ENCODE measurements at regions not wholly inside any gene's neighbourhood (a gene's known extent, or its start where the extent isn't known, plus 50 kb on each side); places are given as distances from the start of the nearest gene placed in this dataset.

DNA sequence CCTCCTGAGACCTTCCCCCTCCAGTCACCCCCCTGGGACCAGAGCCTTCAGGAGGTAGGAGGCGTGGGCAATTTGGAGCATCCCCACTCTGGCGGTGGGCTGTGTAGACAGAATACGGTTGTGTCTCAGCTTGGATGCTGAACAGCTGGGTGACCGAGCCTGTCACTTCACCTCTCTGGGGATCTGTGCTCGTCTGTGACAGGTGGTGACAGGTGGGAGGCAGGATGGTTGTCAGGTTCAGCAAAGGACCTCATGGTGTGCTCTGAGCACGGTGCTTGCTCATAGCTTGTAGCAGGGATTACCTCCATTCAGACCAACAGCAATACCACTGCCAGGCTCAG lies 186.5 kb upstream of the HS6ST1 start:
- peaks cover 0 to 1% (median 0%) of the 10 kb centered on the region in 7 donors for H3K9me3 Mint-ChIP-seq
- no peaks in the 10 kb centered on the region for H3K4me1 Mint-ChIP-seq
- no peaks in the 10 kb centered on the region for H3K27me3 ChIP-seq (ENCODE audit: control insufficient read depth, insufficient read depth, low read length)
- H3K36me3 Mint-ChIP-seq, result no peaks in the 10 kb centered on the region
- H3K4me3 ChIP-seq (ENCODE audit: low read depth, low read length), result no peak overlapping the region
- ATAC-seq (ENCODE audit: low read depth in 2 of 2) (no peak), DNase-seq (no peak)
- no peaks in the 10 kb centered on the region for H3K36me3 ChIP-seq (ENCODE audit: control insufficient read depth, insufficient read depth, low read length)
- no peak overlapping the region for H3K27ac ChIP-seq (ENCODE audit: insufficient read depth, low read length, poor library complexity, severe bottlenecking)
- H3K4me1 ChIP-seq (ENCODE audit: control insufficient read depth, insufficient read depth, low read length, poor library complexity, severe bottlenecking), result no peaks in the 10 kb centered on the region
- H3K27me3 Mint-ChIP-seq, result peaks cover 6% of the 10 kb centered on the region
- no peak overlapping the region for H3K4me3 Mint-ChIP-seq
- H3K9me3 ChIP-seq (ENCODE audit: control insufficient read depth in 2 of 2, low read length in 2 of 2), result no peaks in the 10 kb centered on the region
- H3K27ac Mint-ChIP-seq, result no peak overlapping the region

DNA sequence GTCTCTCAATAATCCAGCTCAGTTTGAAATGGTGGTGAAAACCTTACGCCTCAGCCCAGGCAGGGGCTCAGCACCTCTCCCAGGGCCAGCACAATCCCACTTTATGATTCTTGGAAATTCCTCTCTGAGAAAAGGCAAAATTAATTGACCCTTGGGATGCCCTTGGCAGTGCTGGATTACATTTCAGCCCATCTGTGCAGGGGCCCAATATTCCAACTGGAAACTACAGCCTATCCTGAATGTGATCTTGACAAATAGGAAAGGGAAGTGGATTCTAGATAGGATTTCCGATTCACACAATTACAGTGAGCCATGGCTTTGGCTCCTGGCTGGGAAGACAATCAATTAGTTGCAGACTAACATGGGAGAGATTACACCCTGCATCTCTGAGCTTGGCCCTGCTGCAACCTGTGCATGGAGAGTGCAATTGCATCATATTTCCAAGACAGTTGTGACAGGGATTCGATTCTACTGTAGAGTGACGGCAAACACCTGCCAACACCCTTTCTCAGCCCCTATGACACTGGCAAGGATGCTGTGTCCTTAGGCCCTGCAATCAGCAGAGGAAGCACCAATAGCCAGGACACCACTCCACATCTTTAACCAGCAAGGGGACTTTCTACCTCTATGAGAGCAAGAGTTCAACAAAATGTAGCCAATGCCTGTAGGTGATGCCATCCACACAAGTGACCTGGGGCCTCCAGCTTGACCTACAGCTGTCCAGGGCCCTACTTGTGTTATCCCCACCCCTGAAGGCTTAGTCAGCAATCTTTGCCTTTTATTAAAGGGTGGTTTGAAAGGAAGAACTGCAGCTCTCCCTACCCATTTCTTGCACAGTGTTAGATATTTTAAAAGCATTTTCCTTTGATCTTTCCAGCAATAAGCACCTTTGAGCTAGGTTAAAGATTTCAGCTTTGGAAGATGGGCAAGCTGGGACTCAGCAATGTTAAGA lies 187.2 kb upstream of the HS6ST1 start:
- ATAC-seq (ENCODE audit: low read depth in 2 of 2), result no peak
- H3K4me3 ChIP-seq (ENCODE audit: low read depth, low read length), result no peak overlapping the region
- DNase-seq, result no peak
- H3K4me1 ChIP-seq (ENCODE audit: control insufficient read depth, insufficient read depth, low read length, poor library complexity, severe bottlenecking), result no peaks in the 10 kb centered on the region
- no peaks in the 10 kb centered on the region for H3K4me1 Mint-ChIP-seq
- no peaks in the 10 kb centered on the region for H3K27me3 ChIP-seq (ENCODE audit: control insufficient read depth, insufficient read depth, low read length)
- H3K27ac ChIP-seq (ENCODE audit: insufficient read depth, low read length, poor library complexity, severe bottlenecking), result no peak overlapping the region
- peaks cover 6% of the 10 kb centered on the region for H3K27me3 Mint-ChIP-seq
- H3K36me3 ChIP-seq (ENCODE audit: control insufficient read depth, insufficient read depth, low read length), result no peaks in the 10 kb centered on the region
- H3K9me3 Mint-ChIP-seq, result no peaks in the 10 kb centered on the region
- H3K4me3 Mint-ChIP-seq, result no peak overlapping the region
- H3K36me3 Mint-ChIP-seq, result no peaks in the 10 kb centered on the region
- H3K9me3 ChIP-seq (ENCODE audit: control insufficient read depth in 2 of 2, low read length in 2 of 2), result no peaks in the 10 kb centered on the region
- H3K27ac Mint-ChIP-seq, result no peak overlapping the region

DNA sequence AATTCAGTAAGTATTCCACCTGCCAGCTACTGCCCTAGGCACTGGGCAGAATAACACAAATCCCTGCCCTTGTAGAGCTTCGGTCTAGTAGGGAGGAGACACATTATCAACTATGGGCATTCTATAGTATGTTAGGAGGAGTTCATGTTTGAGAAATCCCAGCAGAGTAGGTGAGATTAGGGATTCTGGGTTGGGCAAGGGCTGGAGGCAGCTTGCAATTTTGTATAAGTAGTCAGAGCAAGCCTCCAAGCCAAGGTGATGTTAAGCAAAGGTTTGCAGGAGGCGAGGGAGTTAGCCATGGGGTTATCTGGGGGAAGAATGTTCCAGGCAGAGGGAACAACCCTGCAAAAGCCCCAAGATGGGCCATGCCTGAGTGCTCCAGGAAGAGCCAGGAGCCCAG lies 187.9 kb upstream of the HS6ST1 start:
- no peak overlapping the region for H3K27ac Mint-ChIP-seq
- no peaks in the 10 kb centered on the region for H3K36me3 ChIP-seq (ENCODE audit: control insufficient read depth, insufficient read depth, low read length)
- ATAC-seq (ENCODE audit: low read depth in 2 of 2), result no peak

DNA sequence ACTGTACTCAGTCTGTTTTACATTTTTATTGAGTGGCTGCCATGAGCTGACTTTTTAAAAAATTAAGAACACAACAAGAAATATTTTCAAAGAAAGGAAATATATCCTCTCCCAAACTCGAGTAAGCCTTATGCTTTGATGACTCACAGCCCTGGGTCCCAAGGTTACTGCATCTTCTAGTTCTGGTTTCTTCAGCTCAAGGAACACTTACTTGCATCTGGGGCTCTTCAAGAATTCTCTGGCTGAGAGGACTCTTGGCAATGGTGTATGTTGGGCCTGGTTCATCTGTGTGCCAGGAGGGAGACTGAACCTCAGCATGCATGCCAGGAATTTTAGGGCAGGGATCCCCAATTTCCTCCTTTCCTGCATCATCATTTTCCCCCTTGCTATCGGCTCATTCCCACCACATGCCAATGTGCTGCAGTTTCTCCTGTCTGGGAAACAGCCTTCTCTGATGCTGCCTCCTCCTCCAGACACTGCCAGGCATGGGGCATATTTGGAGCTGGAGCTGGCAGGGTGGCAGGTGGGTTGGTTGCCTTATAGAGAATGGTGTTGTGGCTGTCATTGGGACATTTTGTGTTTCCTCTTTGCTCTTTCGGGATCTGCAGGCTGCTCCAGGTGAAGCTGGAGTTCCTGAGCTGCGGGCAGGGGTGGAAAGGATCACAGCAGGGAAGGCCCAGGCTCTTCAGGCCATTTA lies 192.2 kb upstream of the HS6ST1 start:
- H3K4me1 Mint-ChIP-seq, result no peaks in the 10 kb centered on the region
- no peaks in the 10 kb centered on the region for H3K4me1 ChIP-seq (ENCODE audit: control insufficient read depth, insufficient read depth, low read length, poor library complexity, severe bottlenecking)
- no peaks in the 10 kb centered on the region for H3K9me3 Mint-ChIP-seq
- H3K4me3 Mint-ChIP-seq, result no peak overlapping the region
- no peaks in the 10 kb centered on the region for H3K9me3 ChIP-seq (ENCODE audit: control insufficient read depth in 2 of 2, low read length in 2 of 2)
- no peaks in the 10 kb centered on the region for H3K36me3 ChIP-seq (ENCODE audit: control insufficient read depth, insufficient read depth, low read length)
- H3K36me3 Mint-ChIP-seq, result no peaks in the 10 kb centered on the region
- ATAC-seq (ENCODE audit: low read depth in 2 of 2) (no peak), DNase-seq (no peak)
- no peaks in the 10 kb centered on the region for H3K27me3 ChIP-seq (ENCODE audit: control insufficient read depth, insufficient read depth, low read length)
- H3K27me3 Mint-ChIP-seq, result peaks cover 10% of the 10 kb centered on the region
- H3K4me3 ChIP-seq (ENCODE audit: low read depth, low read length), result no peak overlapping the region
- H3K27ac ChIP-seq (ENCODE audit: insufficient read depth, low read length, poor library complexity, severe bottlenecking), result no peak overlapping the region
- no peak overlapping the region for H3K27ac Mint-ChIP-seq

More for the DNA sequence above, 187.9 kb upstream of the HS6ST1 start:
- no peak for DNase-seq
- H3K27ac ChIP-seq (ENCODE audit: insufficient read depth, low read length, poor library complexity, severe bottlenecking), result no peak overlapping the region
- Mint-ChIP-seq H3K4me3 (no peak overlapping the region), H3K4me1 (no peaks in the 10 kb centered on the region), H3K27me3 (peaks cover 6% of the 10 kb centered on the region), H3K9me3 (no peaks in the 10 kb centered on the region), H3K36me3 (no peaks in the 10 kb centered on the region)
- H3K4me1 ChIP-seq (ENCODE audit: control insufficient read depth, insufficient read depth, low read length, poor library complexity, severe bottlenecking), result no peaks in the 10 kb centered on the region
- H3K27me3 ChIP-seq (ENCODE audit: control insufficient read depth, insufficient read depth, low read length), result no peaks in the 10 kb centered on the region
- H3K4me3 ChIP-seq (ENCODE audit: low read depth, low read length), result no peak overlapping the region
- no peaks in the 10 kb centered on the region for H3K9me3 ChIP-seq (ENCODE audit: control insufficient read depth in 2 of 2, low read length in 2 of 2)

DNA sequence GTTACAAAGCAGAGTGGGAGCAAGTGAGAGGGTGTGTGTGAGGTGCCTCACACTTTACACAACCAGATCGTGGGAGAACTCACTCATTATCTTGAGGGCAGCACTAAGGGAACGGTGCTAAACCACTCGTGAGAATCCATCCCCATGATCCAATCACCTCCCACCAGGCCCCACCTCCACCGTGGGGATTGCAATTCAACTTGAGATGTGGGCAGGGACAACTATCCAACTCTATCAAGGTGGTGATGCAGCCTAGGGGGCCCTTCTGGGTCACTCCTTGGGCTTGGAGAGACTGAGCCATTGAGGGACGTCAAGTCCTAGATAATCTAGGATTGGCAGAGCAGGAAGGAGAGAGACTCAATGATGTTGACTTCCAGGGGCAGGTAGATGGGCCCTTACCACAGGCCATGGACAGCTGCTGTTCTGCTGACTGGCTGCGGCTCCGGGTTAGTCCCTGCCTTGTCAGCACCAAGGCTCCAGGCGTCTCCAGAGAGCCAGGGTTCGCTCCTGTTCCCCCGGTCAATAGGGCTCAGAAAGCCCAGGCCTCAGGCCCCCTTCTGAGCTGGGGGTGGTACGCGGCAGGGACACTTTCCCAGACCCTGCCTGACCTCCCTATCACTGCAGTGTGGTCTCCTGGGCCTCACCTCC lies 193.2 kb upstream of the HS6ST1 start:
- Mint-ChIP-seq H3K4me1 (no peaks in the 10 kb centered on the region), H3K9me3 (no peaks in the 10 kb centered on the region), H3K36me3 (no peaks in the 10 kb centered on the region), H3K27ac (no peak overlapping the region), H3K27me3 (peaks cover 4% of the 10 kb centered on the region), H3K4me3 (no peak overlapping the region)
- H3K4me3 ChIP-seq (ENCODE audit: low read depth, low read length), result no peak overlapping the region
- no peaks in the 10 kb centered on the region for H3K4me1 ChIP-seq (ENCODE audit: control insufficient read depth, insufficient read depth, low read length, poor library complexity, severe bottlenecking)
- no peaks in the 10 kb centered on the region for H3K27me3 ChIP-seq (ENCODE audit: control insufficient read depth, insufficient read depth, low read length)
- H3K9me3 ChIP-seq (ENCODE audit: control insufficient read depth in 2 of 2, low read length in 2 of 2), result no peaks in the 10 kb centered on the region
- DNase-seq (no peak), ATAC-seq (ENCODE audit: low read depth in 2 of 2) (no peak)
- no peaks in the 10 kb centered on the region for H3K36me3 ChIP-seq (ENCODE audit: control insufficient read depth, insufficient read depth, low read length)
- no peak overlapping the region for H3K27ac ChIP-seq (ENCODE audit: insufficient read depth, low read length, poor library complexity, severe bottlenecking)

DNA sequence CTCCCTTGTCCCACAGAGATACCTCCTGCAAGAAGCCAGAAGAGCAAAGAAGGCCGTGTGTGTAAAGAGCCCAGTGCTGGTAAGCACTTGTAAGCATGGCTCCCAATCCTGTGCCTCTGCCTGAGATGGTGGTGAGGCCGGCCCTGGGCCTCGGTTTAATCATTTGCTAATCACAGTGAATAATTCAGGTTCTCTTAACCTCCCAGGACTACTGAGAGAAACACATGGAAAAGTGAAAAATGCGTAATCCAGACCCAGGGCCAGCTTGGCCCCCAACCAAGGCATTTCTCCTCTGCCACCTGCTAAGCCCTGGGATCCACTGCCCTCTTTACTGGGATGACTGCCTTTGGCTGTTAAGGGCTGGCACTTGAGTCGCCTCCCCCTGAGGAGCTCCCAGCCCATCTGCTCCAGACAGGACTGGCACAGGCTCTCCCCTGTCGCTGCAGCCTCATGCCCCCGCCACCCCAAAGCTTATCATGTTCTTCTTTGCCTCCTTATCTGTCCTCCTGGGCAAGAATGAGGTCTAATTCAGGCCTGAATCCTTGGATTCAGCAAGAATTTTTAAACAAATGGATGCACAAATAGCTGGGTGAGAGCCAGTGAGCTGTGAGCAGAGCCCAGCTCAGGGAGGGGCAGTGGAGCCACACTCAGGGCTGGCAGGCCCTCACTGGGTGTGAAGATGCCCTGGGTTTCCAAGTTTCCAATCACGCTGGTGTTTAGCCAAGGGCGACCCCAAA lies 193.9 kb upstream of the HS6ST1 start:
- no peaks in the 10 kb centered on the region for H3K36me3 ChIP-seq (ENCODE audit: control insufficient read depth, insufficient read depth, low read length)
- no peak overlapping the region for H3K27ac ChIP-seq (ENCODE audit: insufficient read depth, low read length, poor library complexity, severe bottlenecking)
- H3K4me3 ChIP-seq (ENCODE audit: low read depth, low read length), result no peak overlapping the region
- H3K9me3 ChIP-seq (ENCODE audit: control insufficient read depth in 2 of 2, low read length in 2 of 2), result no peaks in the 10 kb centered on the region
- DNase-seq (no peak), ATAC-seq (ENCODE audit: low read depth in 2 of 2) (no peak)
- no peaks in the 10 kb centered on the region for H3K9me3 Mint-ChIP-seq
- H3K27ac Mint-ChIP-seq, result no peak overlapping the region
- no peaks in the 10 kb centered on the region for H3K4me1 ChIP-seq (ENCODE audit: control insufficient read depth, insufficient read depth, low read length, poor library complexity, severe bottlenecking)
- peaks cover 4% of the 10 kb centered on the region for H3K27me3 Mint-ChIP-seq
- H3K36me3 Mint-ChIP-seq, result no peaks in the 10 kb centered on the region
- no peaks in the 10 kb centered on the region for H3K27me3 ChIP-seq (ENCODE audit: control insufficient read depth, insufficient read depth, low read length)
- no peak overlapping the region for H3K4me3 Mint-ChIP-seq
- H3K4me1 Mint-ChIP-seq, result no peaks in the 10 kb centered on the region

DNA sequence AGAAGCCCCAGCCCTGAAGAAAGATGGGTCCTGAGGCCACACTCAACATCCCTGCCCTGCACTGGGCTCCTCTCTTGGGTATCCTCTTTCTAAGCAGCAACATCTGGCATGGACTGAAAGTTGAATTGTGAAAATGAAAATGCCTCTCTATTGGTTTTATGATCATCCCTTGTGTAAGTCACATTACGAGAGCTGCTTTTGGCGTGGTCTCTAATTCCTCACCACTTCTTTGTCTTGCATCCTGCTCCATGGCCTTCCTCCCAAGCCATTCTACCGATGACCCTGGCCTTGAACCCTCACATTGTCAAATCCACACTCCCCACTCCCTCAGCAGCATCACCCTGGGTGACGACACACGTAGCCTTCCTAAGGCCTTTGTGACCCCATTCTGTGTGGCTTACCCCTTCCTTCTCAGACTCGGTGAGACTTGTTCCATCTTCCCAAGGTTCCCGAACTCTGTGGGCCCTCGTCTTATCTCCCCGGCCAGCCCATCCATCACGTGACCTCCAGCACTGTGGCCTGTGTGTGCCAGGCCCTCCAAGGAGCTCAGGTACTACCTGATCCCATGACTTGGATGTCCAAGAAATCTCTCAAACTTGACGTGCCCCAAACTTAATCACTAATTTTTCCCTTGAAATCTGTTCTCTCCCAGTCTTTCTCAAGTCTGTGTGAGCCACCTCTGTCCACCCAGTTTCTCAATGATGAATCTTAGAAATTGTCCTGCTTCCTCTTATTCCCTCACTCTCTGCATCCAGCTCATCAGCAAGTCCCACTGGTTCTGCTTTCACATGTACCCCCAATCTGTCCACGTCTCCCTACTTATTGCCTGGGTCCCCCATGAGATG lies 194.7 kb upstream of the HS6ST1 start:
- Mint-ChIP-seq H3K4me3 (no peak overlapping the region), H3K4me1 (no peaks in the 10 kb centered on the region), H3K9me3 (no peaks in the 10 kb centered on the region), H3K27ac (no peak overlapping the region), H3K27me3 (peaks cover 4% of the 10 kb centered on the region), H3K36me3 (no peaks in the 10 kb centered on the region)
- H3K27me3 ChIP-seq (ENCODE audit: control insufficient read depth, insufficient read depth, low read length), result no peaks in the 10 kb centered on the region
- no peaks in the 10 kb centered on the region for H3K4me1 ChIP-seq (ENCODE audit: control insufficient read depth, insufficient read depth, low read length, poor library complexity, severe bottlenecking)
- H3K36me3 ChIP-seq (ENCODE audit: control insufficient read depth, insufficient read depth, low read length), result no peaks in the 10 kb centered on the region
- no peak overlapping the region for H3K4me3 ChIP-seq (ENCODE audit: low read depth, low read length)
- no peak for DNase-seq
- no peak for ATAC-seq (ENCODE audit: low read depth in 2 of 2)
- H3K9me3 ChIP-seq (ENCODE audit: control insufficient read depth in 2 of 2, low read length in 2 of 2), result no peaks in the 10 kb centered on the region
- H3K27ac ChIP-seq (ENCODE audit: insufficient read depth, low read length, poor library complexity, severe bottlenecking), result no peak overlapping the region

Measured in CD4-positive, CD25-positive, alpha-beta regulatory T cell (primary cell).